MM.1S (cell line): ENCODE measurements at regions not wholly inside any gene's neighbourhood (a gene's known extent, or its start where the extent isn't known, plus 50 kb on each side); places are given as distances from the start of the nearest gene placed in this dataset.

ENCODE experiments used
- DNase-seq: peaks from one replicate; pipeline ENCODE4 v3.0.0-alpha.2; 2015
- H2AFZ ChIP-seq: fragments of 300-600 bp; sonication (generic); 2 replicates; pipeline ENCODE4 v1.6.0; 2016; ENCODE audit warnings: antibody characterized with exemption, low read length
- H3F3A ChIP-seq: fragments of 300-600 bp; sonication (generic); 2 replicates; pipeline ENCODE4 v1.6.1; 2016; ENCODE audit warnings: mild to moderate bottlenecking, antibody characterized with exemption, low read length, moderate library complexity, mixed read lengths; ENCODE audit not compliant: insufficient read depth
- H3K27ac ChIP-seq: fragments of 300-600 bp; sonication (generic); 2 replicates; pipeline ENCODE4 v1.5.1; 2016; ENCODE audit warnings: mild to moderate bottlenecking, low read length
- H3K27me3 ChIP-seq: fragments of 300-600 bp; sonication (generic); replicated peaks from 2 replicates; pipeline ENCODE4 v1.6.0; 2016; ENCODE audit warnings: low read length; ENCODE audit not compliant: insufficient read depth
- H3K36me3 ChIP-seq: fragments of 300-600 bp; sonication (generic); replicated peaks from 2 replicates; pipeline ENCODE4 v1.6.1; 2016; ENCODE audit warnings: mild to moderate bottlenecking, low read length, mixed read lengths; ENCODE audit not compliant: insufficient read depth
- H3K4me1 ChIP-seq: fragments of 300-600 bp; sonication (generic); 2 replicates; pipeline ENCODE4 v1.6.1; 2016; ENCODE audit warnings: low read length, mixed read lengths
- H3K4me2 ChIP-seq: fragments of 300-600 bp; sonication (generic); 2 replicates; pipeline ENCODE4 v1.6.0; 2016; ENCODE audit warnings: low read depth, low read length
- H3K4me3 ChIP-seq: fragments of 300-600 bp; sonication (generic); 2 replicates; pipeline ENCODE4 v1.5.1; 2016; ENCODE audit warnings: low read length, mixed read lengths
- H3K79me2 ChIP-seq: fragments of 300-600 bp; sonication (generic); 2 replicates; pipeline ENCODE4 v1.6.1; 2016; ENCODE audit warnings: mixed run types, low read length, mixed read lengths
- H3K9ac ChIP-seq: fragments of 300-600 bp; sonication (generic); 2 replicates; pipeline ENCODE4 v1.6.1; 2016; ENCODE audit warnings: low read length, mixed read lengths
- H3K9me2 ChIP-seq: fragments of 300-600 bp; sonication (generic); replicated peaks from 2 replicates; pipeline ENCODE4 v1.6.1; 2016; ENCODE audit warnings: mild to moderate bottlenecking, low read length, mixed read lengths; ENCODE audit not compliant: insufficient read depth
- H3K9me3 ChIP-seq: fragments of 300-600 bp; sonication (generic); replicated peaks from 2 replicates; pipeline ENCODE4 v1.6.1; 2016; ENCODE audit warnings: mild to moderate bottlenecking, low read length, mixed read lengths; ENCODE audit not compliant: insufficient read depth
- H4K20me1 ChIP-seq: fragments of 300-600 bp; sonication (generic); 2 replicates; pipeline ENCODE4 v1.6.1; 2016; ENCODE audit warnings: mild to moderate bottlenecking, low read length, moderate library complexity, mixed read lengths; ENCODE audit not compliant: insufficient read depth
- CTCF ChIP-seq: fragments of 300-600 bp; sonication (generic); IDR thresholded peaks from 2 replicates; pipeline ENCODE4 v1.5.1; 2016; ENCODE audit warnings: antibody characterized with exemption, low read length, mixed read lengths
- EZH2 ChIP-seq: fragments of 300-600 bp; sonication (generic); optimal IDR thresholded peaks from 2 replicates; pipeline ENCODE3; 2017; ENCODE audit warnings: low read depth, mild to moderate bottlenecking, antibody characterized with exemption, low read length, mixed read lengths
- EZH2phosphoT487 ChIP-seq: fragments of 300-600 bp; sonication (generic); IDR thresholded peaks from 2 replicates; pipeline ENCODE4 v1.6.1; 2018; ENCODE audit warnings: antibody characterized with exemption, low read length

GRCh38 chr2:117411983-117412382 is 402.5 kb upstream of the DDX18 start:
- Histone ChIP-seq H3K27me3 (no peaks in the 10 kb centered on the region), H3K27ac (no peak overlapping the region), H2AFZ (no peak overlapping the region), H3F3A (no peaks in the 10 kb centered on the region), H3K4me2 (no peak overlapping the region), H3K79me2 (no peaks in the 10 kb centered on the region), H4K20me1 (no peaks in the 10 kb centered on the region), H3K4me3 (no peak overlapping the region), H3K4me1 (no peaks in the 10 kb centered on the region), H3K9ac (no peak overlapping the region), H3K36me3 (no peaks in the 10 kb centered on the region), H3K9me2 (no peaks in the 10 kb centered on the region), H3K9me3 (no peaks in the 10 kb centered on the region)
- DNase-seq: no peak
- TF ChIP-seq CTCF (peak; percentile 27), EZH2 (no peak)

DNA sequence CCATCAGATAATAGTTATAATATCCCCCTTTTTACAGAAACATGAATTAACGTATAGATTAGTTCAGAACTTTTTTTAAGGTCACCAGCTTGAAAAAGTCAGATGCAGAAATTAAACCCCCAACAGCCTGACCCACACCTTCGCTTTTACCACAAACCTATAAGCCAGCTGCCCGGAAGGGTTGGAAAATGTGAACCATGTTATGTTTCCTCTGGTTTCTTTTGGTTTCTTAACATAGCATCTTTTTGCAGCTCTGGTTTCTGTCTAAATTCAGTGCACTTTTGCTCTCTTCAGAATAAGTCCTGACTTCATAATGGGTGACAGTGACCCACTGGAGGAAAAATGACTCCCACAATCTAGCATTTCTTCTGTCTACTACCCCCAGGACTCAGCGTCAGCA is 381.7 kb upstream of the DDX18 start:
- Histone ChIP-seq H3K4me1 (peaks cover 15% of the 10 kb centered on the region), H3K27ac (no peak overlapping the region), H3K36me3 (no peaks in the 10 kb centered on the region), H4K20me1 (no peaks in the 10 kb centered on the region), H3F3A (no peaks in the 10 kb centered on the region), H3K27me3 (no peaks in the 10 kb centered on the region), H3K9ac (no peak overlapping the region), H3K79me2 (no peaks in the 10 kb centered on the region), H3K4me3 (no peak overlapping the region), H2AFZ (no peak overlapping the region), H3K9me2 (no peaks in the 10 kb centered on the region), H3K4me2 (0 out of 2 replicates have a peak overlapping the region, but pooled peaks have one; percentile 16), H3K9me3 (no peaks in the 10 kb centered on the region)
- TF ChIP-seq EZH2 (no peak), CTCF (no peak), EZH2phosphoT487 (no peak)
- peak; percentile 42 for DNase-seq

DNA sequence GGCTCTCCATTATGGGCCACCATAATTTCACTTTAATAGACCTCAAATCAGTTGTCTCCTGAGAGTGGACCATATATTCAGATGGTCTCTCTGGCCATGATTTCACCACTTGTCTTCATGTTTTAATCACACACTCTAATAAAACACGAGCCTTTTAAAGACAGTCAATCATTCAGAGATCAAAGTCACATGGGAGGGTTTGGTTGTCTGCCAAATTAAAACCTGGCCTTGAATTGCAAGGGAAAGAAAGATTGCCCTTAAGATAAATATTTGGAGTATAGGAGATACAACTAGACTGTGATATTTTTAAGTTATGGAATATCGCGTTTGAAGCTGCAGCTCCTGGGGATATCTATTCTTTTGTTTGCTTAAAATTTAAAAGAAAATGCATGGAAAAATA is 377.8 kb upstream of the DDX18 start:
- no peaks in the 10 kb centered on the region for H4K20me1 ChIP-seq
- H3K4me1 ChIP-seq: peaks cover 15% of the 10 kb centered on the region
- H3K36me3 ChIP-seq: no peaks in the 10 kb centered on the region
- no peaks in the 10 kb centered on the region for H3K9me3 ChIP-seq
- DNase-seq: no peak
- no peaks in the 10 kb centered on the region for H3K27me3 ChIP-seq
- H3K27ac ChIP-seq: no peak overlapping the region
- no peak overlapping the region for H3K9ac ChIP-seq
- no peak overlapping the region for H3K4me2 ChIP-seq
- H3K9me2 ChIP-seq: no peaks in the 10 kb centered on the region
- no peak overlapping the region for H3K4me3 ChIP-seq
- no peak overlapping the region for H2AFZ ChIP-seq
- no peaks in the 10 kb centered on the region for H3K79me2 ChIP-seq
- H3F3A ChIP-seq: no peaks in the 10 kb centered on the region
- TF ChIP-seq EZH2 (no peak), EZH2phosphoT487 (no peak), CTCF (no peak)
